Esophagus muscularis mucosa (tissue), 3 donors: ENCODE measurements at regions not wholly inside any gene's neighbourhood (a gene's known extent, or its start where the extent isn't known, plus 50 kb on each side); places are given as distances from the start of the nearest gene placed in this dataset.

Experiments used
- POLR2A ChIP-seq: fragments of 450-650 bp; IDR thresholded peaks from one replicate; pipeline ENCODE4 v1.6.1; 2017; ENCODE audit warnings: antibody characterized with exemption, moderate library complexity, mild to moderate bottlenecking, low read depth
- POLR2AphosphoS5 ChIP-seq, 2 donors: sonication (generic); formaldehyde crosslinking; IDR thresholded peaks; one replicate each; pipeline ENCODE4 v1.6.1; 2017; ENCODE audit warnings: antibody characterized with exemption in 2 of 2
- TF ChIP-seq, protein P1 (sequence below), 3 experiments: fragments of 200-600 bp in 2 of 3; fragments of 450-650 bp in 1 of 3; sonication (generic) in 2 of 3; IDR thresholded peaks; one replicate each; pipeline ENCODE4 v1.5.1; 2017 to 2019; ENCODE audit warnings: antibody characterized with exemption in 3 of 3, mild to moderate bottlenecking in 2 of 3, moderate library complexity in 1 of 3

DNA sequence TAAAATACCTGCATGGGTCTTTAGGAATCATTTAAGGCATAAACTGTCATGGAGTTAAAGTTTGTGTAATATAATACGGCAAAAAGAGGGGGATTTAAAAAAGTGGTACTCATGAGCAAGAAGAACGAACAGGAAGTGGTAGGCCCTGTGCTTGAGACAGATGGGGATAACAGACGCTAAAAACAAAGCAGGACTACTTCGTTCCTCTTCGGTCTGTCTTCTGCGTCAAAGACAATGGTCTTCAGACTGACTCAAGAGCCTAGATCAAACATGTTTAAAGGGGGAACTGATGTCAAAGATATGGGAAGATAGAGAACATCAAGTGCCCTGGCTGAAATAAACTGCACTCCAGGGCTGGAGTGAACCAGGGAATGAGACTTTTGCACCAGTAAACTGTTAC is 59.8 kb upstream of the RFX3 start:
- TF ChIP-seq POLR2AphosphoS5 (IDR thresholded peaks at IDR 0.05), result no peak
- TF ChIP-seq, protein P1, sequence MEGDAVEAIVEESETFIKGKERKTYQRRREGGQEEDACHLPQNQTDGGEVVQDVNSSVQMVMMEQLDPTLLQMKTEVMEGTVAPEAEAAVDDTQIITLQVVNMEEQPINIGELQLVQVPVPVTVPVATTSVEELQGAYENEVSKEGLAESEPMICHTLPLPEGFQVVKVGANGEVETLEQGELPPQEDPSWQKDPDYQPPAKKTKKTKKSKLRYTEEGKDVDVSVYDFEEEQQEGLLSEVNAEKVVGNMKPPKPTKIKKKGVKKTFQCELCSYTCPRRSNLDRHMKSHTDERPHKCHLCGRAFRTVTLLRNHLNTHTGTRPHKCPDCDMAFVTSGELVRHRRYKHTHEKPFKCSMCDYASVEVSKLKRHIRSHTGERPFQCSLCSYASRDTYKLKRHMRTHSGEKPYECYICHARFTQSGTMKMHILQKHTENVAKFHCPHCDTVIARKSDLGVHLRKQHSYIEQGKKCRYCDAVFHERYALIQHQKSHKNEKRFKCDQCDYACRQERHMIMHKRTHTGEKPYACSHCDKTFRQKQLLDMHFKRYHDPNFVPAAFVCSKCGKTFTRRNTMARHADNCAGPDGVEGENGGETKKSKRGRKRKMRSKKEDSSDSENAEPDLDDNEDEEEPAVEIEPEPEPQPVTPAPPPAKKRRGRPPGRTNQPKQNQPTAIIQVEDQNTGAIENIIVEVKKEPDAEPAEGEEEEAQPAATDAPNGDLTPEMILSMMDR (IDR thresholded peaks at IDR 0.05), result no peak
- TF ChIP-seq POLR2A, result no peak
